ENCODE measurements at regions not wholly inside any gene's neighbourhood (a gene's known extent, or its start where the extent isn't known, plus 50 kb on each side); places are given as distances from the start of the nearest gene placed in this dataset.
"Not testable (repeated sequence)": the region's sequence is repeated elsewhere in the genome, so short reads cannot be mapped to it uniquely, and the experiment has no call there.

- no peak for DNase-seq (ENCODE audit: low read depth)
Measured at GRCh38 chr2:43019025-43019367, 207.4 kb downstream of the ZFP36L2 start.

- peak; percentile 69 for DNase-seq (ENCODE audit: low read depth)
Measured at GRCh38 chr2:43018179-43019024, 208.0 kb downstream of the ZFP36L2 start.

- no peak for DNase-seq (ENCODE audit: low read depth)
Measured at GRCh38 chr2:43013821-43014345, 212.5 kb downstream of the ZFP36L2 start.

- no peak for DNase-seq (ENCODE audit: low read depth)
Measured at GRCh38 chr2:43012966-43013365, 213.4 kb downstream of the ZFP36L2 start.

- no peak for DNase-seq (ENCODE audit: low read depth)
Measured at GRCh38 chr2:43011158-43011491, 215.3 kb downstream of the ZFP36L2 start.

GRCh38 chr2:43010438-43011157 is 215.8 kb downstream of the ZFP36L2 start:
- no peak for DNase-seq (ENCODE audit: low read depth)

GRCh38 chr2:43009448-43009847 is 217.0 kb downstream of the ZFP36L2 start:
- no peak for DNase-seq (ENCODE audit: low read depth)

GRCh38 chr2:43008388-43008787 is 216.0 kb upstream of the HAAO start:
- no peak for DNase-seq (ENCODE audit: low read depth)

- no peak for DNase-seq (ENCODE audit: low read depth)
Measured at GRCh38 chr2:43007901-43008300, 215.5 kb upstream of the HAAO start.

GRCh38 chr2:43006834-43007543 is 214.6 kb upstream of the HAAO start:
- DNase-seq (ENCODE audit: low read depth) = no peak

- no peak for DNase-seq (ENCODE audit: low read depth)
Measured at GRCh38 chr2:43005975-43006833, 213.8 kb upstream of the HAAO start.

- peak; percentile 80 for DNase-seq (ENCODE audit: low read depth)
Measured at GRCh38 chr2:43005245-43005974, 213.0 kb upstream of the HAAO start.

GRCh38 chr2:43004879-43005244 is 212.5 kb upstream of the HAAO start:
- no peak for DNase-seq (ENCODE audit: low read depth)

- DNase-seq (ENCODE audit: low read depth) = not testable (repeated sequence)
Measured at GRCh38 chr2:43004126-43004865, 211.9 kb upstream of the HAAO start.

- no peak for DNase-seq (ENCODE audit: low read depth)
Measured at GRCh38 chr2:43003702-43004101, 211.3 kb upstream of the HAAO start.

- DNase-seq (ENCODE audit: low read depth) = no peak
Measured at GRCh38 chr2:43001787-43002468, 209.5 kb upstream of the HAAO start.

- DNase-seq (ENCODE audit: low read depth) = no peak
Measured at GRCh38 chr2:43001055-43001378, 208.6 kb upstream of the HAAO start.

- no peak for DNase-seq (ENCODE audit: low read depth)
Measured at GRCh38 chr2:43000242-43001054, 208.1 kb upstream of the HAAO start.

- DNase-seq (ENCODE audit: low read depth) = no peak
Measured at GRCh38 chr2:42999856-43000241, 207.5 kb upstream of the HAAO start.
